ENCODE measurements at regions not wholly inside any gene's neighbourhood (a gene's known extent, or its start where the extent isn't known, plus 50 kb on each side); places are given as distances from the start of the nearest gene placed in this dataset.
"Not testable (repeated sequence)": the region's sequence is repeated elsewhere in the genome, so short reads cannot be mapped to it uniquely, and the experiment has no call there.

DNA sequence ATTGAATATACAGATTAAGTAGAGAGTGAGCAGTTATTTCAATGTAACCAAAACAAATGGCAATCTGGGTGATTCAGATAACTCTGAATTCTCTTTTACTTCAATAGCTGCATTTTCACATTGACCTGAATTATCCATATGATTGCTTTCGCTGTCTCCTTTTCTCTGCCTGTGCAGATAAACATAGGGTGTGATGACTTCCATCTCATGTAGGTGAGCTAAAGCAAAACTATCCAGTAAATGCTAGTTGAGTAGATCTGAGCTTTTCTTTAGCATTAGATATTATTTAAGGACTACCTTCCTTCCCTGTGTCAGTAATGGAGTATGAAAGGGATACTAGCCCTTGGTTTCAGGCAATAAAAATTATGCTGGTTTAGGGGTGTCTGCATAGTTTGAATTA lies 288.6 kb downstream of the OXSM start:
- no peak for DNase-seq

- DNase-seq, result no peak
Observed at GRCh38 chr3:26081166-26081565, 291.3 kb downstream of the OXSM start.

DNA sequence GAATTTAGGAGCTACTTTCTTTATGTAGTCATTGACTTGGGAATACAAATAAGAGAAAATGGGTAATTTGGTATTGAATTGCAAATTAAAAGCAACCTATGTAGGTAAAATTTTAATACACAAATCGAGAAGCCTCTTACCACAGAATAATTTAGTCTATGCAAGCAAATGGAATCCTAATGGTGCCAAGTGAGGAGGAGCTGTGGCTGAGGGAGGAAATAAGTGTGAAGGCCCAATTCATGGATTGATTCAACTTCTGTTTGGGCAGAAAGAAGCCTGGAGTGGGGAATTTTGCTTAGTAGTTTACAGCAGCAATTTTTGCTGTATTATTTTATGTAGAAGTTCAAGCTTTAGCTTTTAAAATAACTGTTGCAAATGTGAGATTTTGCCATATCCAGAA lies 291.9 kb downstream of the OXSM start:
- DNase-seq, result no peak

DNA sequence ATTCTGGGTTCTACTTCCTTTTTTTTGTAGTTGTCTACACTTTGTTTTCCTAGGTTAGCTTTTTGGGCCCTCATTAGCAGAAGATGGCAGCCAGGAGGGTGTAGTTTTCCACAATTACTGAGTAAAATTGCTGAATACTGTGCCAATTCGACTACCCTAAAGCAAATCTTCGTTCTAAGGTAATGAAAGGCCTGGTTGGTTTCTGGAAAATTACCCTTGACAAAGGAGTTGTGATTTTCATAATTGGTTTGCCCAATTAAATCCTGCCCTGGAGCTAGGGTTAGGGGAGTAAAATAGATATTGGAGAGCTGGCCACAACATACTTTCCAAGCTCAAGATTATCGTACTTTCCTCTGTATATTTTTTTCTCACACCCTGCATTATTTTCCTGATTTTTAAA lies 293.0 kb downstream of the OXSM start:
- no peak for DNase-seq

GRCh38 chr3:26084629-26085028 lies 294.7 kb downstream of the OXSM start:
- no peak for DNase-seq

GRCh38 chr3:26087751-26088150 lies 297.9 kb downstream of the OXSM start:
- DNase-seq, result no peak

DNA sequence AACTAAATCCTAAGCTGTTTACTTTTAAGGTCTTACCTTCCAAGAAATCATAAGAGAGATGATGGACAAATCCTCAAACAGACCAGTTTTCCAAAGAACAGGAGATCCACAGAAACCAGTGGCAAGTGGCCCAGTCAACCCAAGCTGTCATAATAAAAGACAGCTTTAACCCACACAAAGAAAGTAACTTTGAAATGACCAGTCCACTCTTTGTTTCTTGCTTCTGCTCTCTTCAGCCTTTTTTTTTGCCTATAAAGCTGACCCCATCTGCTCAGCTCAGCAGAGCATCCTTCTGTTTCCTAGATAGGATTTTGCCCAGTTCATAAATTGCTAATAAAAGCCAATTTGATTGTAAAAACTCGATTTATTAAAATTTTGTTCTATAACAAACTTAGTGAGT lies 299.4 kb downstream of the OXSM start:
- DNase-seq, result no peak

DNA sequence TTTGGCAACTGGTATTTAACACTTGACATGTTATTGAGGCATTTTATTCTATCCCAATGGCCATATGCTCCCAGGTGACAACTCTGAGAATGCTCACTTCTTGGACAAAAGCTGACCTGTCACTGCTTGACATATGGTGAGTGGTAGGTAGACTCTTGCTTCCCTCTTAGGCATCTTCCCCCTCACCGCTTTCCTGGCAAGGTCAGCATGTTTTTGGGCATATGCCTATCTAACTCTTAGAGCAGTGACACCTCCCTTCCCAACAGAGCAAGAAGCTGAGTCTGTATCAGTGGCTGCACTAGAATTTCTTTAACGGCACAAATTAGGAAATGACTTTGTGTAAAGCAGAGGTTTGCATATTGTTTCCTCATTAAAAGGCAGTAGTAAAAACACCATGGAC lies 300.7 kb downstream of the OXSM start:
- no peak for DNase-seq

DNA sequence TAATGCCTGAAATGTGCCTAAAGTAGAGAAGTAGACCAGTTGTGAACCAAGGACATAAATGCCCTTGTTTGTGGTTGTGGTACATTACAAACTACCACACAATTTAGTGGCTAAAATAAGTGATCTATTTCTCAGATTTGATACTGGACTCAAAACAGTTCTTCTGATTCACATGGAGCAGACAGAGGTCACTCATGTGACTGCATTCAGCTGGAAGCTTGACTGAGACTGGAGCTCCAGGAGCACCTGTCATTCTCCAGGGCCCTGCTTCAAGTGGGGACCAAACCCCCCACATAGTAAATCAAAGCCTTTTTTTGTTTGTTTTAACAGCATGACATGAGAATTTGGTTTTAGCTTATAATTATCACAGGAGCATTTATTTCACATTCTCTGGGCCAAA lies 301.2 kb downstream of the OXSM start:
- DNase-seq, result no peak

- DNase-seq, result no peak
Observed at GRCh38 chr3:26091626-26092025, 301.7 kb downstream of the OXSM start.

DNA sequence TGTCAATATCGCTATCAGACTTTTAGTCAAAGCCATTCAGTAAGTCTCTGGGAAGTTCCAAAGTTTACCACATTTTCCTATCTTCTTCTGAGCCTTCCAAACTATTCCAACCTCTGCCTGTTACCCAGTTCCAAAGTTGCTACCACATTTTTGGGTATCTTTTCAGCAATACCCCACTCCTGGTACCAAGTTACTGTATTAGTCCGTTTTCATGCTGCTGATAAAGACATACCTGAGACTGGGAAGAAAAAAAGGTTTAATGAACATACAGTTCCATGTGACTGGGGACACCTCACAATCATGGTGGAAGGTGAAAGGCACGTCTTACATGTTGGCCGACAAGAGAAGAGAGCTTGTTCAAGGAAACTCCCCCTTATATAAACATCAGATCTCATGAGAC lies 307.2 kb downstream of the OXSM start:
- DNase-seq, result not testable (repeated sequence)

DNA sequence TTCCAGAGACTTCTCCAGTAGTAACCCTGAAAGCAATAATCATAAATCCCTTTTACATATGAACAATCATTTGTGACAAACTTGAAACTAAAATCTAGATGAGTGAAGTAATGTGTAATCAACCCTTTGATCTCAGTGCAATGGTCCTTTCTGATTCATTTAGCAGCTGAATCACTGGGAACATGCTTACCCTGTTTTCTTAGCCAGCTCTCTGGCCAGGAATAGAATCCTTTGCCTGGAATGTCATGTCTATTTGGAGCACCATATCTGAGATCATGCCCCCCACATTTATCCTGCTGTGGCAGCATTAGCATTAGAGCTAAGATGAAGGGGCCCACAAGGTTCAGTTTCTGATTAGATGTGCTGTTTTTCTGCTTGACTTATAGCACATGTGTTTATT lies 309.8 kb downstream of the OXSM start:
- DNase-seq, result no peak

DNA sequence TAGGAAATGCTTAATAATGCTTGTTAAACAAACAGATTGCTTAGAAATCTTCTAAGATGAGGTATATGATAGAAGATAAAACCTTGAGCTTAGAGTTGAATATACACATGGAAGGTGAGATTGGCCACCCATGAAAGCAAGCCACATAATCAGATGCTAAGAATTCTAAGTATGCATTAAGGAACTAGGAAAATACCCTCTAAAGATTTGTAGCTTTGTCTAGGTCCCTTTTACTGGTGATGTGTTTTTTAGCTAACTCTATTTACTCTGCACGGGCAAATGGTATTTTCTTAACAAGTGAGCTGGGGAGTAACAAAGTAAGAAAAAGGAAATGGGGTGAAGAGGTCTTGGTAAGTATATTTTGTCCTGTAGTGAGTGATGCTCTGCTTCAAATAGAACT lies 310.3 kb downstream of the OXSM start:
- no peak for DNase-seq

DNA sequence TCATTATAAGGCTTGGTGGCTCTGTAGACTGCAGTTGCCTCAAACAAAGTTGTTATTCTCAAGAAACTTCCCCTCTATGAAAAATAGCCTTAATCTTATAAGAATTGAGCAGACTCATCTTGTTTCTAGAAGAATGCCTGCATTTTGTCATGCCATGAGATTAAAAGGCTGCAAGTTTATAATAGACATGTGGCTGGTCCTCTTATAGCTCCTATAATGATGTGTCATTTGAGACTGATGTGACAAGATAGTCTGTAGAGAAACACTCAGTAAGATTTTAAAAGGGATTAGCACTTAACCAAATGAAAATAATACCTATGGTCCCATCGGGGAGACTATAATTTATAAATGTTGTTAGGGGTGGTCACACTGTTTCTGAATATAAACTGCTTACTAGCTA lies 312.5 kb downstream of the OXSM start:
- no peak for DNase-seq

DNA sequence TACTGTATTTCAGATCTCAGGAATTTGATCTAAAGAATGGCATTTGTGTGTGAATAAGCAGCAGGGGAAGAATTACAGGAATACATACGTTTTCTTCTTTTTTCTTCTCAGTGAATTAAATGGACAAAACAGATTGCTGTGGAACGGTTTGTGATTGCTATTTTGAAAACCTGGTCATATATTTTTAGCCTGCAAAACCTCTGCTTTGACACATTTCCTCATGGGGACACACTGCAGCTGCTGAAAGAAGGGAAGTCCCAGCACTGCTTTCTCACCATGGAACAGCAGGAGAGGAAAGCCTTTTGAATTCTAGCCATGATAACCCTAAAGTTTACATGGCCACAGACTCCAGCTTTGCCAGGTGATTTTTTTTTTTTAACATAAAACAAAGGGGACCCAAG lies 315.0 kb downstream of the OXSM start:
- no peak for DNase-seq

DNA sequence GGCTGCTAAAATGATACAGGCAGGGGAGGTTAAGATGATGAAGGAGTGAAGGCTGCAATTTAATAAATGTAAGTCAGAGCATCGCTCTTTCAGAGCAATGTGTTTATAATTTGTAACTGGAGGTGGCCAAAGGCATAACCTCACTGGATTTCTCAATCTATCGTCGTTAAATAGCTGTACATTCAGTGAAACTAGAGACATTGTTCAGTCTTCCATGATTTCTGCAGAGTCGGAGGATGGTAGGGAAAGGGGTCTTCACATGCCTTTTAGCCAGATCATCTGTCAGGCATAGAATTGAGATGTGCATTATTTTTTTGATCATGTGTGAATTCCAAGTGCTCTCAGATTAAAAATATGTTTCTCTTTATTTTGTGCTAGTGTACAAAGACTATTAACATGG lies 315.4 kb downstream of the OXSM start:
- no peak for DNase-seq

DNA sequence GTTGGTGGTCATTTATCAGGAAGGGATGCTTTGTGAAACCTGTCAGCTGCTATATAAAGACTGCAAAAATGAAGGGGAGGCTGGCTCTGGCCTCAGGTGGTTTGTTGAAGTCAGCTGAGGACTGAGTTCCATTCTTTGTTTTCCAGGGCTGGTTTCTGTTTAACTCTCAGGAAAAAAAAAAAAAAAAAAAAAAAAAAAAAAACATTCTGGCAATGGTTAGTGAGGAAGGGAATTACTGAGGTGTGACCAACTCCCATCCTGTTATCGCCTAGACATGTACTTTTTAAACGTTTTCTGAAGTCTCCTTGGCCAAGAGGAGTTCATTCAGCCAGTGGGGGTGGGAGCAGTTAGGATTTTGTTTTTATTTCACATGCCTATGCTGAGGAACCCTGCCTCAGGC lies 316.3 kb downstream of the OXSM start:
- no peak for DNase-seq

GRCh38 chr3:26108846-26109489 lies 319.1 kb downstream of the OXSM start:
- no peak for DNase-seq

GRCh38 chr3:26114851-26115250 lies 325.0 kb downstream of the OXSM start:
- no peak for DNase-seq

DNA sequence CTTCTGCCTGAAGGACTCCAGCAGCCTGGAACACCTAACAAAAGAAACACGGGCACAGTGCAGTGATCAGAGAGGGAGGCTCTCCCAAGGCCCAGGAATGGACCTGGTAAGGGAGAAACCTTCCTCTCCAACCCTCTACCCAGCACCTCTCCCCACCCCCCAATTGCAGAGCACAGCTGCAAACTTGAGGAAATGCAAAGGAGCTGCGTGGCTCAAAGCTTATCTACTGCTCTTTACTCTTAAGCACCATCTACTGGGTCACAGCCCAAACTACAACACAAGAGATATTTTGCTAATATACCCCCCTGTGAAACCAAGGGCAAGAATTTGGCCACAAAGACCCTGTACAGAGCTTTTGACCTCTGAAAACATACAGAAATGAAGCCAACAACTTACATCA lies 328.3 kb downstream of the OXSM start:
- no peak for DNase-seq

GRCh38 chr3:26132942-26133341 lies 343.1 kb downstream of the OXSM start:
- DNase-seq, result no peak

DNA sequence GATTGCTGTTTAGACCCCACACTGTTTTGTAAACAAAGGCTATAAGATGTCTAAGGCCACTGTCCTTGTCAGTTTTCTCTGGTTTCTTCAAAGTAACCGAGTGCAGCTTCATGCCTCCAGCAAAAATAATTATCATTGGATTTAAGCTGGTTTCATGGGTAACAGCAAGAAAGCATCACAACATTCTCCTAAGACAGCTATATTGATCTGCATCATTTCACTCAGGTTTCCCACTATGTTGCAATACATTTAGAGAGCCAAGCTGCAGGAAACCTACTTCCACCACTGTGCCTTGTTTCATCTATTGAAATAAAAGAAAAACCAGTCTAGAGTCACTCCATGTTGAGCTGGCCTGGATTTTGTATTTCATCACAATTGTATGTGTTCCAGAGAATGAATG lies 351.4 kb downstream of the OXSM start:
- no peak for DNase-seq

GRCh38 chr3:26145769-26146168 lies 355.9 kb downstream of the OXSM start:
- DNase-seq, result no peak

- not testable (repeated sequence) for DNase-seq
Observed at GRCh38 chr3:26157428-26157827, 367.5 kb downstream of the OXSM start.

- no peak for DNase-seq
Observed at GRCh38 chr3:26171006-26171405, 381.1 kb downstream of the OXSM start.

DNA sequence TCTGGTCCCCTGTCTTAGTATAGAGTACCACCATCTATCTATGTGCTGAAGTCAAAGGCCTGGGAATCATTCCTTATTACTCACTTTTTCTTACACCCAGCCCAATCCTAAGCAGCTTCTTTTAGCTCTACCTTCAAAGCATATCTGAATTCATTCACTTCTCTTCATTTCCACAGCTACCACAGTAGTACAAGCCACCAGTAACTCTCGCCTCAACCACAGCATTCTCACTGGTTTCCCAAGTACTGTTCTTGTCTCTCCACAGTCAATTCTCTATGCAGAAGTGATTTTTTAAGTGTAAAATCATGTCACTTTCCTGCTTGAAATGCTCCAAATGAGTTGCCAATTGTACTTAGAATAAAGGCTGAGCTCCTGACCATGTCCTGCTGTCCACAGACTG lies 401.7 kb downstream of the OXSM start:
- DNase-seq, result no peak
